ENCODE measurements at regions not wholly inside any gene's neighbourhood (a gene's known extent, or its start where the extent isn't known, plus 50 kb on each side); places are given as distances from the start of the nearest gene placed in this dataset.

DNA sequence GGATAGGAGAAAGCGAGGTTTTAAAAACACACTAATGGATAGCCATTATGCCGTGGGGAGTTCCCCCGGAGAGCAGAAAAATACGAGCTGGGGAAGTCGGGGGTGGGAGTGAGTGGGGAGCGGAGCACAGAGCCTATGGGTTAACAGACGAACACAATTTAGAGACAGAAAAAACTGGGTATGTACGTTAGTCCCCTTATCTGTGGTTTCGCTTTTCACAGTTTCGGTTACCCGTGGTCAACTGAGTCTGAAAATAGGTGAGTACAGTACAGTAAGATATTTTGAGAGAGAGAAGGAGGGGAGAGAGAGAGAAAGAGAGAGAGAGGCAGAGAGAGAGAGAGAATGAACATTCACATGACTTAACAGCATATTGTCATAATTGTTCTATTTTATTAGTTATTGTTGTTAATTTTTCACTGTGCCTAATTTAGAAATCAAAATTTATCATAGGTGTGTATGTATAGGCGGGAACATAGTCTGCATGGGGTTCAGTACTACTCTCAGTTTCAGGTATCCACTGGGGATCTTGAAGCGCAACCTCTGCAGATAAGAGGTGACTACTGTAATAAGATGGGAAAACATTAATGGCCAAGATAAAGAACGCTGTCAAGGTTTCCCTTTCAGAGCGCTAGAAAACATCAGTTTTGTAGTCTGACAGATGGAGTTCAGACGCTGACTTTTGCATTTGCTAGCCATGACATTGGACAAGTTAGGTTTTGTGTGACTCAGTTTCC lies 125.6 kb upstream of the LMO4 start:
- H4K20me1 ChIP-seq (replicated peaks in 1 of 2; ENCODE audit: control insufficient read depth in 1 of 2, insufficient read depth in 2 of 2, low read length in 2 of 2): no peaks in the 10 kb centered on the region
- H2AFZ ChIP-seq (ENCODE audit: low read length): no peak overlapping the region
- no peak overlapping the region for H4K5ac ChIP-seq (ENCODE audit: insufficient read length, low read depth, low read length)
- no peaks in the 10 kb centered on the region for H3K23me2 ChIP-seq (ENCODE audit: low read depth, low read length)
- no peak overlapping the region for H3K27ac ChIP-seq (ENCODE audit: low read depth, low read length)
- no peak overlapping the region for H3K4me3 ChIP-seq (ENCODE audit: extremely low read depth in 1 of 4, insufficient read depth in 2 of 4, low read depth in 3 of 4, low read length in 4 of 4)
- no peak overlapping the region for H2BK5ac ChIP-seq (ENCODE audit: low read depth, low read length)
- no peak overlapping the region for H2BK15ac ChIP-seq (ENCODE audit: low read length)
- FAIRE-seq (no peak), DNase-seq (ENCODE audit: low read depth in 1 of 2, low spot score in 2 of 2) (no peak)
- H3K4me2 ChIP-seq (ENCODE audit: insufficient read depth in 1 of 2, low read depth in 2 of 2, low read length in 2 of 2): no peak overlapping the region
- H3K36me3 ChIP-seq (ENCODE audit: control insufficient read depth in 2 of 4, insufficient read depth in 4 of 4, low read length in 3 of 4): no peaks in the 10 kb centered on the region
- H3K18ac ChIP-seq (ENCODE audit: extremely low read depth, low read length): no peak overlapping the region
- TF ChIP-seq YY1 (IDR thresholded peaks at IDR 0.05; ENCODE audit: low read depth, low read length) (no peak), EZH2 (IDR thresholded peaks at IDR 0.05; ENCODE audit: low read depth, low read length, severe bottlenecking) (no peak), TEAD4 (IDR thresholded peaks at IDR 0.05; ENCODE audit: low read depth, low read length) (no peak), SP4 (IDR thresholded peaks at IDR 0.05; ENCODE audit: low read length) (no peak), TCF12 (IDR thresholded peaks at IDR 0.05; ENCODE audit: low read depth, low read length) (no peak), ASH2L (IDR thresholded peaks at IDR 0.05; ENCODE audit: low read length) (no peak), CTBP2 (IDR thresholded peaks at IDR 0.05; ENCODE audit: borderline replicate concordance, insufficient read depth, insufficient read length, low read length) (no peak)
- no peak overlapping the region for H3K4ac ChIP-seq (replicated peaks; ENCODE audit: insufficient read length, low read depth, low read length)
- no peak overlapping the region for H3K23ac ChIP-seq (ENCODE audit: insufficient read length)
- no peaks in the 10 kb centered on the region for H3K9me3 ChIP-seq (ENCODE audit: insufficient read depth in 2 of 2, low read depth in 1 of 2, low read length in 1 of 2)
- 86% methylated on average over 16 of the region's 16 CpGs; no CpG with 5 or more reads in 1 of the 2 experiments for WGBS, 2 experiments (ENCODE audit: extremely low coverage in 1 of 2, insufficient coverage in 1 of 2, insufficient read length in 1 of 2, insufficient replicate concordance in 2 of 2, low coverage in 1 of 2, low lambda C conversion rate in 2 of 2, missing lambda C conversion rate in 1 of 2)
- H2BK20ac ChIP-seq (ENCODE audit: low read length): no peak overlapping the region
- H4K8ac ChIP-seq (ENCODE audit: extremely low read depth, insufficient read depth, low read length): no peak overlapping the region
- H3K9ac ChIP-seq (replicated peaks in 1 of 4; ENCODE audit: extremely low read depth in 1 of 4, low read depth in 3 of 4, low read length in 3 of 4): no peak overlapping the region
- H3K27me3 ChIP-seq (replicated peaks in 1 of 4; ENCODE audit: control insufficient read depth in 3 of 4, extremely low read depth in 1 of 4, insufficient read depth in 3 of 4, low read length in 3 of 4): no peaks in the 10 kb centered on the region
- H3K56ac ChIP-seq (replicated peaks; ENCODE audit: insufficient read length, low read depth, low read length): no peak overlapping the region
- no peak overlapping the region for H3K14ac ChIP-seq (ENCODE audit: insufficient read length)
- ChIA-PET CTCF (ENCODE audit: partially characterized antibody) (no interaction called here), POLR2A (ENCODE audit: partially characterized antibody) (no interaction called here)
- no peaks in the 10 kb centered on the region for H3K79me1 ChIP-seq (ENCODE audit: low read depth, low read length)
- no peak overlapping the region for H4K91ac ChIP-seq (replicated peaks; ENCODE audit: insufficient read length, low read length)
- no peak overlapping the region for H2BK120ac ChIP-seq (replicated peaks; ENCODE audit: low read depth, low read length)
- H3K79me2 ChIP-seq (ENCODE audit: control insufficient read depth in 1 of 2, insufficient read depth in 2 of 2, low read length in 2 of 2): no peaks in the 10 kb centered on the region
- H3K4me1 ChIP-seq (replicated peaks in 1 of 4; ENCODE audit: control insufficient read depth in 3 of 4, insufficient read depth in 4 of 4, low read length in 3 of 4): peaks cover 12 to 18% (median 13%) of the 10 kb centered on the region in 4 experiments
- no peak overlapping the region for H2AK5ac ChIP-seq (ENCODE audit: low read depth, low read length)
- H2BK12ac ChIP-seq (ENCODE audit: low read depth, low read length): no peak overlapping the region
